K562 (cell line): ENCODE measurements at regions not wholly inside any gene's neighbourhood (a gene's known extent, or its start where the extent isn't known, plus 50 kb on each side); places are given as distances from the start of the nearest gene placed in this dataset.

ENCODE experiments used
- BRCA1 ChIP-seq, 2 experiments: fragments of 450-650 bp in 1 of 2; sonication (generic) in 1 of 2; formaldehyde crosslinking in 1 of 2; IDR thresholded peaks; 2 replicates each; pipeline versions ENCODE4 v1.5.0 to v1.6.1; 2017 to 2020; ENCODE audit warnings: mild to moderate bottlenecking in 1 of 2, missing genetic modification reagents in 1 of 2
- CTCF ChIP-seq, 3 experiments: IDR thresholded peaks in 2 of 3; conservative IDR thresholded peaks in 1 of 3; 2 replicates each; pipeline ENCODE4 v1.5.1; 2011 to 2012; ENCODE audit warnings: low read length in 3 of 3, mild to moderate bottlenecking in 3 of 3, control low read depth in 2 of 3, improper control_type of control experiment in 1 of 3, inconsistent platforms in 1 of 3, low read depth in 1 of 3, mixed read lengths in 1 of 3, moderate library complexity in 1 of 3; ENCODE audit not compliant: insufficient read depth in 2 of 3
- FOXK1 ChIP-seq: sonication (generic); formaldehyde crosslinking; IDR thresholded peaks from 2 replicates; pipeline ENCODE4 v1.8.0; 2022; ENCODE audit warnings: missing genetic modification reagents, mild to moderate bottlenecking, borderline replicate concordance
- NFXL1 ChIP-seq: fragments of 450-650 bp; formaldehyde crosslinking; IDR thresholded peaks from 2 replicates; pipeline ENCODE4 v1.4.0; 2021; ENCODE audit warnings: mild to moderate bottlenecking
- SRF ChIP-seq, 2 experiments: fragments of 250-450, 450-650 bp in 1 of 2; sonication (Bioruptor Pico) in 1 of 2; sonication (generic) in 1 of 2; formaldehyde crosslinking; IDR thresholded peaks; 2 replicates each; pipeline versions ENCODE4 v1.5.0 to v1.5.1; 2020 to 2022; ENCODE audit warnings: mild to moderate bottlenecking in 1 of 2, missing genetic modification reagents in 1 of 2
- ZBTB43 ChIP-seq: sonication (generic); formaldehyde crosslinking; IDR thresholded peaks from 2 replicates; pipeline ENCODE4 v1.8.0; 2023; ENCODE audit warnings: mild to moderate bottlenecking, missing genetic modification reagents
- ZFP91 ChIP-seq: sonication (generic); formaldehyde crosslinking; IDR thresholded peaks from 2 replicates; pipeline ENCODE4 v1.8.0; 2022; ENCODE audit warnings: mild to moderate bottlenecking, missing genetic modification reagents
- ZNF124 ChIP-seq: sonication (generic); formaldehyde crosslinking; IDR thresholded peaks from 2 replicates; pipeline ENCODE4 v1.8.1; 2022; ENCODE audit warnings: missing genetic modification reagents
- ZNF140 ChIP-seq: fragments of 250-450 bp; sonication (Bioruptor Pico); IDR thresholded peaks from 2 replicates; pipeline ENCODE4 v1.8.0; 2021; ENCODE audit warnings: moderate library complexity, mild to moderate bottlenecking, inconsistent platforms

GRCh38 chr9:19620326-19620725, 168.5 kb downstream of the SLC24A2 start:
- TF ChIP-seq CTCF (IDR thresholded peaks at IDR 0.05 in 2 of 3, conservative IDR thresholded peaks at IDR 0.05 in 1 of 3; ENCODE audit: insufficient read depth in 2 of 3, low read depth in 1 of 3, low read length in 3 of 3) (no peak), SRF (CRISPR knock-in tag; IDR thresholded peaks at IDR 0.05) (no peak), BRCA1 (IDR thresholded peaks at IDR 0.05) (no peak), BRCA1 (CRISPR knock-in tag; IDR thresholded peaks at IDR 0.05) (no peak), ZNF124 (CRISPR knock-in tag) (no peak), ZFP91 (no peak), NFXL1 (no peak), FOXK1 (CRISPR knock-in tag) (no peak), ZBTB43 (CRISPR knock-in tag) (no peak), ZNF140 (CRISPR knock-in tag) (no peak)
